ENCODE measurements at regions not wholly inside any gene's neighbourhood (a gene's known extent, or its start where the extent isn't known, plus 50 kb on each side); places are given as distances from the start of the nearest gene placed in this dataset.

DNA sequence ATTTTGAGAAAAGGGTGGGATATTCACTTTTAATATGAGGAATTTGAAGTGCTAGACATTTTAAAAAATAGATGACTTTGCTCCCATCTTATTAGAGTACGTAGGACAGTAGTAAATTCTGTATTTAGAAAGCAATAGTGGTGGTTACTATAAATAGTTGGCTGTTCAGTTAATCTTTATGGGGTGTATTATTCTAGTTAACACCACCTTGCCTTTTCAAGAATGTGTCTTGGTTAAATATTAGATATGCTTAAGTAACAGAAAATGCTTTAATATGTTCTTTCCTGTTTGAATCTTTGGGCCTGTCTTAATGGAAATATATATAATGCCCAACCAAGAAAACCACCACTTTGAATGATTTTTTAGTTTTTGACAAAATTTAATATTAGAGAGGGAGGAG lies 608.7 kb upstream of the FAM174A start:
- no peaks in the 10 kb centered on the region for H3K79me1 ChIP-seq (ENCODE audit: low read depth, low read length)
- no peak overlapping the region for H4K5ac ChIP-seq (ENCODE audit: insufficient read length, low read depth, low read length)
- H3K18ac ChIP-seq (ENCODE audit: extremely low read depth, low read length) = no peak overlapping the region
- FAIRE-seq (no peak), DNase-seq (ENCODE audit: low read depth in 1 of 2, low spot score in 2 of 2) (no peak)
- H3K4me2 ChIP-seq (ENCODE audit: insufficient read depth in 1 of 2, low read depth in 2 of 2, low read length in 2 of 2) = no peak overlapping the region
- WGBS, 2 experiments (ENCODE audit: extremely low coverage in 1 of 2, insufficient coverage in 1 of 2, insufficient read length in 1 of 2, insufficient replicate concordance in 2 of 2, low coverage in 1 of 2, low lambda C conversion rate in 2 of 2, missing lambda C conversion rate in 1 of 2) = 89% methylated on average over 1 of the region's 1 CpG; no CpG with 5 or more reads in 1 of the 2 experiments
- no peak overlapping the region for H4K91ac ChIP-seq (replicated peaks; ENCODE audit: insufficient read length, low read length)
- no peak overlapping the region for H2AK5ac ChIP-seq (ENCODE audit: low read depth, low read length)
- H3K14ac ChIP-seq (ENCODE audit: insufficient read length) = no peak overlapping the region
- no peaks in the 10 kb centered on the region for H3K27me3 ChIP-seq (replicated peaks in 1 of 4; ENCODE audit: control insufficient read depth in 3 of 4, extremely low read depth in 1 of 4, insufficient read depth in 3 of 4, low read length in 3 of 4)
- H3K36me3 ChIP-seq (ENCODE audit: control insufficient read depth in 2 of 4, insufficient read depth in 4 of 4, low read length in 3 of 4) = no peaks in the 10 kb centered on the region
- H3K23me2 ChIP-seq (ENCODE audit: low read depth, low read length) = no peaks in the 10 kb centered on the region
- no peak overlapping the region for H3K9ac ChIP-seq (replicated peaks in 1 of 4; ENCODE audit: extremely low read depth in 1 of 4, low read depth in 3 of 4, low read length in 3 of 4)
- ChIA-PET POLR2A (ENCODE audit: partially characterized antibody) (no interaction called here), CTCF (ENCODE audit: partially characterized antibody) (interaction anchor here (0.6 kb wide), 1 partner anchor 37 kb away, joined by 3 read pairs; no protein-coding TSS in a partner anchor)
- no peak overlapping the region for H3K23ac ChIP-seq (ENCODE audit: insufficient read length)
- no peak overlapping the region for H3K4ac ChIP-seq (replicated peaks; ENCODE audit: insufficient read length, low read depth, low read length)
- no peaks in the 10 kb centered on the region for H3K79me2 ChIP-seq (ENCODE audit: control insufficient read depth in 1 of 2, insufficient read depth in 2 of 2, low read length in 2 of 2)
- no peak overlapping the region for H4K8ac ChIP-seq (ENCODE audit: extremely low read depth, insufficient read depth, low read length)
- no peaks in the 10 kb centered on the region for H4K20me1 ChIP-seq (replicated peaks in 1 of 2; ENCODE audit: control insufficient read depth in 1 of 2, insufficient read depth in 2 of 2, low read length in 2 of 2)
- no peak overlapping the region for H2BK15ac ChIP-seq (ENCODE audit: low read length)
- no peak overlapping the region for H3K27ac ChIP-seq (ENCODE audit: low read depth, low read length)
- no peak overlapping the region for H2BK12ac ChIP-seq (ENCODE audit: low read depth, low read length)
- no peak overlapping the region for H2AFZ ChIP-seq (ENCODE audit: low read length)
- no peaks in the 10 kb centered on the region for H3K4me1 ChIP-seq (replicated peaks in 1 of 4; ENCODE audit: control insufficient read depth in 3 of 4, insufficient read depth in 4 of 4, low read length in 3 of 4)
- no peak overlapping the region for H2BK5ac ChIP-seq (ENCODE audit: low read depth, low read length)
- H2BK20ac ChIP-seq (ENCODE audit: low read length) = no peak overlapping the region
- H3K56ac ChIP-seq (replicated peaks; ENCODE audit: insufficient read length, low read depth, low read length) = no peak overlapping the region
- no peak overlapping the region for H2BK120ac ChIP-seq (replicated peaks; ENCODE audit: low read depth, low read length)
- no peak overlapping the region for H3K4me3 ChIP-seq (ENCODE audit: extremely low read depth in 1 of 4, insufficient read depth in 2 of 4, low read depth in 3 of 4, low read length in 4 of 4)
- H3K9me3 ChIP-seq (ENCODE audit: insufficient read depth in 2 of 2, low read depth in 1 of 2, low read length in 1 of 2) = peaks cover 0 to 12% of the 10 kb centered on the region in 2 experiments; a peak in 1 of 4 replicates
- TF ChIP-seq POLR2AphosphoS5 (IDR thresholded peaks at IDR 0.05; ENCODE audit: low read depth, low read length) = no peak
- TF ChIP-seq, protein P1, sequence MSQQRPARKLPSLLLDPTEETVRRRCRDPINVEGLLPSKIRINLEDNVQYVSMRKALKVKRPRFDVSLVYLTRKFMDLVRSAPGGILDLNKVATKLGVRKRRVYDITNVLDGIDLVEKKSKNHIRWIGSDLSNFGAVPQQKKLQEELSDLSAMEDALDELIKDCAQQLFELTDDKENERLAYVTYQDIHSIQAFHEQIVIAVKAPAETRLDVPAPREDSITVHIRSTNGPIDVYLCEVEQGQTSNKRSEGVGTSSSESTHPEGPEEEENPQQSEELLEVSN (IDR thresholded peaks at IDR 0.05) = no peak

All from H1 (cell line).